ENCODE measurements at regions not wholly inside any gene's neighbourhood (a gene's known extent, or its start where the extent isn't known, plus 50 kb on each side); places are given as distances from the start of the nearest gene placed in this dataset.
A peak's percentile ranks its signal among the peaks of the same experiment; 100 is the strongest.

GRCh38 chr17:14437176-14437575 is 136.3 kb downstream of the HS3ST3B1 start:
- peak overlapping the region in 1 of 7 donors; percentile 1 for H3K27ac Mint-ChIP-seq
- peak overlapping the region in 1 of 2 donors; percentile 56 for H3K4me3 Mint-ChIP-seq
- peaks cover 11 to 13% of the 10 kb centered on the region in 2 donors for H3K4me1 ChIP-seq (ENCODE audit: control insufficient read depth in 1 of 2, insufficient read depth in 2 of 2, low read length in 2 of 2)
- H3K4me2 ChIP-seq (replicated peaks; ENCODE audit: extremely low read depth, low read length, poor library complexity, severe bottlenecking), result peak overlapping the region; percentile 25
- intact Hi-C loops (cut with micrococcal nuclease), result no loop called here
- H4K20me1 ChIP-seq (ENCODE audit: insufficient read depth, low read length), result no peaks in the 10 kb centered on the region
- no peaks in the 10 kb centered on the region for H3K9me3 ChIP-seq (replicated peaks in 1 of 2; ENCODE audit: control insufficient read depth in 1 of 2, insufficient read depth in 1 of 2, low read length in 2 of 2)
- no peak overlapping the region for H3K9ac ChIP-seq (ENCODE audit: insufficient read depth, low read length, poor library complexity, severe bottlenecking)
- H2AFZ ChIP-seq (ENCODE audit: insufficient read depth, low read depth, low read length, poor library complexity, severe bottlenecking), result no peak overlapping the region
- no peaks in the 10 kb centered on the region for H3K79me2 ChIP-seq (ENCODE audit: insufficient read depth, low read length)
- H3K27me3 ChIP-seq (ENCODE audit: control insufficient read depth in 2 of 2, insufficient read depth in 2 of 2, low read length in 2 of 2), result no peaks in the 10 kb centered on the region
- H3K4me3 ChIP-seq (replicated peaks in 1 of 3; ENCODE audit: low read depth in 2 of 3, low read length in 3 of 3), result peak overlapping the region in 1 of 3 experiments; percentile 21
- no peak for TF ChIP-seq CTCF (IDR thresholded peaks at IDR 0.05)
- no peaks in the 10 kb centered on the region for H3K36me3 ChIP-seq (replicated peaks in 1 of 2; ENCODE audit: control insufficient read depth in 1 of 2, insufficient read depth in 2 of 2, low read length in 2 of 2)
- H3K27ac ChIP-seq (ENCODE audit: low read depth in 1 of 2, low read length in 2 of 2), result peak overlapping the region in 1 of 2 donors; percentile 54
- peaks cover 22% of the 10 kb centered on the region for H3K4me1 Mint-ChIP-seq
- DNase-seq, result no peak
- H3K36me3 Mint-ChIP-seq, result no peaks in the 10 kb centered on the region
- no peaks in the 10 kb centered on the region for H3K9me3 Mint-ChIP-seq
- peaks cover 0 to 2% (median 2%) of the 10 kb centered on the region in 3 donors for H3K27me3 Mint-ChIP-seq (ENCODE audit: low read depth in 3 of 3)
- WGBS (ENCODE audit: insufficient coverage), result no CpG with 5 or more reads among the region's 4 CpGs

DNA sequence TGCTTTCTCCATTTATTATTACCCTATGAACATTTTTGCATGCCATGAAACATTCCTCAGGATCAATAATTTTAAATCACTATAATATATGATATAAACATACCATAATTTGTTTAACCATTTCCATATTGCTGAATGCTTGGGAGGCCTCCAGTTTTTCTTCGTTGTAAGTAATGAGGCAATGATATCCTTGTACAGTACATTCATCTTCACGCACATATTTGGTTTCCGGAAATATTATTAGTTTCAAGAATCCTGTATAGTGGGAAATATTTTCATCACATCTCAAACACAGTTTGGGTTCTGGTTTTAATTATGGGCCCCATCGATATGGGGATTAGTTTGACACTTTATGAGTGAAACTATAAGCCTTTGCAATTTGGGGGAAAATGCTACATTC is 135.4 kb downstream of the HS3ST3B1 start:
- H3K9me3 ChIP-seq (replicated peaks in 1 of 2; ENCODE audit: control insufficient read depth in 1 of 2, insufficient read depth in 1 of 2, low read length in 2 of 2), result no peaks in the 10 kb centered on the region
- no peak overlapping the region for H3K9ac ChIP-seq (ENCODE audit: insufficient read depth, low read length, poor library complexity, severe bottlenecking)
- no peak overlapping the region for H3K27ac Mint-ChIP-seq
- H3K9me3 Mint-ChIP-seq, result no peaks in the 10 kb centered on the region
- H3K27ac ChIP-seq (ENCODE audit: low read depth in 1 of 2, low read length in 2 of 2), result peak overlapping the region in 1 of 2 donors; percentile 54
- peaks cover 0 to 2% (median 2%) of the 10 kb centered on the region in 3 donors for H3K27me3 Mint-ChIP-seq (ENCODE audit: low read depth in 3 of 3)
- H3K4me1 ChIP-seq (ENCODE audit: control insufficient read depth in 1 of 2, insufficient read depth in 2 of 2, low read length in 2 of 2), result peaks cover 11 to 13% of the 10 kb centered on the region in 2 donors
- no peak overlapping the region for H3K4me2 ChIP-seq (replicated peaks; ENCODE audit: extremely low read depth, low read length, poor library complexity, severe bottlenecking)
- no peaks in the 10 kb centered on the region for H3K79me2 ChIP-seq (ENCODE audit: insufficient read depth, low read length)
- no peaks in the 10 kb centered on the region for H3K36me3 ChIP-seq (replicated peaks in 1 of 2; ENCODE audit: control insufficient read depth in 1 of 2, insufficient read depth in 2 of 2, low read length in 2 of 2)
- H3K36me3 Mint-ChIP-seq, result no peaks in the 10 kb centered on the region
- no peak overlapping the region for H3K4me3 Mint-ChIP-seq
- no peak overlapping the region for H2AFZ ChIP-seq (ENCODE audit: insufficient read depth, low read depth, low read length, poor library complexity, severe bottlenecking)
- no peak for TF ChIP-seq CTCF (IDR thresholded peaks at IDR 0.05)
- intact Hi-C loops (cut with micrococcal nuclease), result no loop called here
- 100% methylated on average over 1 of the region's 4 CpGs for WGBS (ENCODE audit: insufficient coverage)
- no peaks in the 10 kb centered on the region for H4K20me1 ChIP-seq (ENCODE audit: insufficient read depth, low read length)
- H3K4me3 ChIP-seq (replicated peaks in 1 of 3; ENCODE audit: low read depth in 2 of 3, low read length in 3 of 3), result no peak overlapping the region
- H3K27me3 ChIP-seq (ENCODE audit: control insufficient read depth in 2 of 2, insufficient read depth in 2 of 2, low read length in 2 of 2), result no peaks in the 10 kb centered on the region
- H3K4me1 Mint-ChIP-seq, result peaks cover 22% of the 10 kb centered on the region
- DNase-seq, result no peak
